Right renal cortex interstitium (tissue), 3 donors: ENCODE measurements at regions not wholly inside any gene's neighbourhood (a gene's known extent, or its start where the extent isn't known, plus 50 kb on each side); places are given as distances from the start of the nearest gene placed in this dataset.
"Not testable (repeated sequence)": the region's sequence is repeated elsewhere in the genome, so short reads cannot be mapped to it uniquely, and the experiment has no call there.

ENCODE experiments used
- DNase-seq, 3 donors: peaks; one replicate each; pipeline ENCODE4 v3.0.0-alpha.2; 2013; ENCODE audit warnings: low read depth in 3 of 3, low spot score in 2 of 3

DNA sequence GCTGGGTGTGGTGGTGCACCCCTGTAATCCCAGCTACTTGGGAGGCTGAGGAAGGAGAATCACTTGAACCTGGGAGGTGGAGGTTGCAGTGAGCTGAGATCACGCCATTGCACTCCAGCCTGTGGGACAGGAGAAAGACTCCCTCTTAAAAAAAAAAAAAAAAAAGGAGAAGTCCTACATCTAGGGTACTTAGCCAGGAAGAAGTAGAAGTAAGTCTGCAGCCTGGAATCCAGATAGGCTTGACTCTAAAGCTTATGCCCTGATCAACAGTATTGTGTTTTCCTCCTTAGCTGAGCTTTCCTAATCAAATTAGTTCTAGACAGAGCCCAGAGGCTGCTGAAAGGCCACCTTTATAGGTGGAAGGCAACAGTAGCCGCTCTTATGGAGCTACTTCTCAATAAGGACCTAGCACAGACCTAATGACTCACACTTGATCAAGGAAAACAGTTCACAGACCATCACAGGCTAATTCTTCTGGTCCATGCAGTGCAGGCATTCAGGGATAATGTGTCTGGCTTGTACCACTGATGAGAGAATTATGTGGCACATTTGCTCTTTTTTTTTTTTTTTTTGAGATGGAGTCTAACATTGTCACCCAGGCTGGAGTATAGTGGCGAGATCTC is 105.5 kb upstream of the KLF4 start:
- DNase-seq, result no peak

DNA sequence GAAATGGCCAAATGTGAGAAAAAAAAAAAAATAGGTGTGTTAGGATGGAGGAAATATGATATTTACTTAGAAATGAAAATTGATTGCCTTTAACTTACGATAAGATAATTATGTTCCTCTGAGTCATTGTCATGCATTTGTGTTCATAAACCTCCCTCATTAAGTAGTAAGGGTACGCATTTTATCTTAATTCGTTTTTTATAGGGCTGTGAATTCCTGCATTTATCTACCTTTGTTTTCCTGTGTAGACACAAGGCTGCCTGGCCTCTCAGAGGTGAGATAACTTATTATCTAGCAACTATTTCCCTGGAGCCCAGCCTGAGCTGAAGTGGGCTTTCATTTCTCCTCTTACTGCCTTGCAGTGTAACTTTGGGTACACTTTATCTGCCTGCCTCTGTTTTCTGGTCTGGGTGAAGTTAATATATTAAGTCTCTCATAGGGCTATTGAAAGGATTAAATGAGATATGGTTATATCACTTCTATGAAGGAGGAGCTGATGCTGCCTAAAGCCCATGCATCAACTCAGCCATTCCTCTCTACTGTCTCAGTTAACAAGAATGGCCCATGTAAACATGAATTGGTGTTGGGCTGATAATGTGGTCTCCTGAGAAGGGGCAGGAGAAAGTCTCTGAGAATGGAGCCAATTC is 103.8 kb upstream of the KLF4 start:
- DNase-seq, result no peak

DNA sequence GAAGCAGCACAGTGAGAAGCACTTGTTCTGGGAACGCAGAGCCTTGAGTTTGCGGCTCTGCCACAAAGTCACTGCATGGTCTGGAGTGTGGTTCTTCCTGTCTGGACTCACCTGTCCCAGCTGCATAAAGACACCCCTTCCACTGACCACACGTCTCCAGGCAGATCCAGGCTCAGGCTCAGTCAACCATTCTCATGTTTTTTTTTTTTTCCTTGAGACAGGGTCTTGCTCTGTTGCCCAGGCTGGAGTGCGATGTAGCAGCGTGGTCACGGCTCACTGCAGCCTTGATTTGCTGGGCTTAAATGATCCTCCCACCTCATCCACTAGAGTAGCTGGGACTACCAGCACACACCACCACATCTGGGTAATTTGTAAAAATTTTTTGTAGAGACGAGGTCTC is 102.9 kb upstream of the KLF4 start:
- DNase-seq, result no peak

DNA sequence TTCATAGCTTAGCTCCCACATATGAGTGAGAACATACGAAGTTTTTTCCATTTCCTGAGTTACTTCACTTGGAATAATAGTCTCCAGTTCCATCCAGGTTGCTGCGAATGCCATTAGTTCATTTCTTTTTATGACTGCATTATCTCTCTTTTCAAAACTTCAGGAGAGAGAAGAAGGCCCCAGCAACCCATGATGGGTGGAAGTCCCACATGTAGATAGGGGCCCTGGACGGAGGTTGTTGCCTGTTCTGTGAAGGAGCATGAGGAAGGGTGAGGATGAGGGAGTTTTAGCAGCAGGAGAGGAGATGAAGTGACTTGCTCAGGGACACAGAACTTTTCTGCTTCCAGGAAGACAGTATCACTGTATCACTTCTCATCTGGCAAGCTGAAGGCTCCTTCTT is 102.2 kb upstream of the KLF4 start:
- no peak for DNase-seq

DNA sequence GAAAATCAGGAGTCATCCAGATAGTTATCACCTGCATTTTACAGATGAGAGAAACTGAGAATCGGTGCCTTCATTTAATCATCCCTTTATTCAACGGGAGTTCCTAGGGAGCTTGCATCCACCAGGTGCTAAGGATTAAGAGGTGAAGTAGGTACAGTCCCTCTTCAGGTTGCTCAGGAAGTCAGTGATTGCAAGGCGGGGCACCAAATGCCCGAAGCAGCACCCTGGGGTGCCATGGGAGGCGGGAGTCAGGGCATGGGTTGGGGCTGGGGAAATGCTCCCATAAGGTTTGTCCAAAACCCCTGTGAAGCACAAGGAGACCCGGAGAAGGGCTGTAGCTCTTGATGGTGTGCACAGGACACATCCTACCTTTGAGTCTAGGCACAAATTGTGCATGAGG is 98.8 kb upstream of the KLF4 start:
- no peak for DNase-seq

DNA sequence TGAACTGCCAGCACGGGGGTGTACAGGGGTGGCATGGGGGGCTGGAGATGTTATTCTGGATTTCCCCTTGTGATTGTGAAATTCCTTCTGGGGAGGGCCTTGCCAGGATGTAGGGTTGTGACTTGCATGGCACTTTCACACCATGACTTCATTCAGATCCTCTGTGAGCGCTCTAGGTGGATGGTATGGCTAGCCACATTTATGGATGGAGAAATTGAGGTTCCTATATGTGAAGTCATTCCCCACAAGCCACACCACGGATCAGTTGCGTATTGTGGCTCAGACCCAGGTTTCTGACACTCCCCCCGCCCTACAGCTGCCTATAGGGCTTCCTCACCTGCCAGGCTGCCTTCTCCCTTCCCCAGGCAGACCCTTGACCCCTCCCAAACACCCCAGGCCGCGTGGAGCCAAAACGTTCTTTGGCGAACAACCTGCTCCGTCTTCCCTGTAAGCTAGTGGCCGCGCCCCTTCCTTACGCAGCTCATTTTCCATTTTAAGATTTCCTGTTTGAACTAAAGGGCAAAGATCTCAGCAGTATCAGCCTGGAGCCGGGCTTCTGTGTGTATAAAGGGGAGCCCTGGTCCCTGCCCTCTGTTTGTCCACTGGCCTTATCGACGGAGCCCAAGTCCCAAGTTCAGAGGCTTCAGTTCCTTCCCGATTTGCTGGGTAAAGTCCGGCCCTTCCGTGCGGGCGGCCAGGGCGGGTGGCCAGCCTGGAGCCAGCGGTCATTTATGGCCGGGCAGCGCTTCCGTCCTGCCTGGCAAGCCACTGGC is 97.8 kb upstream of the KLF4 start:
- DNase-seq, result no peak

DNA sequence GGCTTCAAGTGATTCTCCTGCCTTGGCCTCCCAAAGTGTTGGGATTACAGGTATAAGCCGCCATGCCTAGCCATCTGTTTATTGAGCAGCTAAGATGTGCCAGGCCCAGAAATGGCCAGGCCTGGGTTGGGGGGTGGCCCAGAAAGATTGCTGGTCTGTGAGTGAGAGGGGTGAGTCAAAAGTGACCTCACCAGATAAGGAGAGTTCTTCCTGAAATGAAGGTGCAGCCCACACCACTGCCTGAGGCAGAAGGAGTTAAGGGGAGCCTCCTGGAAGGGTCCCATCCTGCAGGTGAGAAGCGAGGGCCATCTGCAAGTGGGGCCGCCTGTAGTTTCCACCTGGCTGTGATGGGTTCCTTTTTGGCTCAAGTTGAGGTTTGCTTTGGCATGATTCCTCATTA is 96.9 kb upstream of the KLF4 start:
- no peak for DNase-seq

DNA sequence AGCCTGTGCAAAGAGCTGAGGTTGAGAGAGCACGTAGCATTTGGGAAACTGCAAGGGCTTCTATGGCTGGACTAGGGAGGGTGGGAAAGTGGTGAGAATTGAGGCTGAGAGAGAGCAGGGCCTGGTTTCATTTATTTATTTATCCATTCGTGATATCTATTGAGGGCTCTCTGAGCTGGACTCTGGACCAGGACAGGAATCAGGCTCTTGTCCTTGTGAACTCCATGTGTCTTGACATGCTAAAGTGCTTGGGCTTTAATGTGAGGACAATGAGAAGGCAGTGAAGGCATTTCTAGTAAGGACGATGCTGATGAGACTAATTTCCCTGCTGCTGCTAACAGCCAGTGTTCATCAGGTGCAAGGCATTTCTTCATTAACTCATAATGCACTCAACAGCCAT is 95.9 kb upstream of the KLF4 start:
- DNase-seq, result no peak

DNA sequence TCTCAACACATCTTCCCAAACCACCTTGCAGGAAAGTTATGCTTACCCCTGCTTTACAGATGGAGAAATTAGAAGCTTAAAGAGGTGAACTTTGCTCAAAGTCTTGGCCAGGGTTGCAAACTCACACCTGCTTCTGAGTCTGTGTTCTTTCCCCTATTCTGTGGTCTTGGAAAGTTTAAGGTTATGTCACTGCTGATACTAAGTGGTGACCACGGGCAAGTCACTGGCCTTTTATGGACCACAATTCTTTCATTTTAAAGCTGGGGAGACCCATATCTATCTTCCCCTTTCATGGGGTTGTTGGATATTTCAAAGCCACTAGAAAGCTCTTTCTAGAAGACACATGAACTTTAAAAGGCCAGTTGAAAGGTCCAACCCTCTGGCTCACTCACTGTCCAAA is 95.4 kb upstream of the KLF4 start:
- DNase-seq, result no peak

DNA sequence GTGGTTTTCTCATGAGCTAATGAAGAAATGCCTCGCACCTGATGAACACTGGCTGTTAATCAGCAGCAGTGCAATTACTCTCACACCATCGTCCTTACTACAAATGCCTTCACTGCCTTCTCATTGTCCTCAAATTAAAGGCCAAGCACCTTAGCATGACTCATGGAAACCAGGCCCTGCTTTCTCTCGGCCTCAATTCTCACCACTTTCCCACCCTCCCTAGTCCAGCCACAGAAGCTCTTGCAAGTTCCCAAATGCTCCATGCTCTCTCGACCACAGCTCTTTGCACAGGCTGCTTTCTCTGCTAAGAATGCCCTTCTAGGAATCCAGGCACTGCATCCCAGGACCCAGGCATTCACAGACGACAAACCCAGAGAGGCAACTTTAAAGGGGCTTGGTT is 94.6 kb upstream of the KLF4 start:
- no peak for DNase-seq

DNA sequence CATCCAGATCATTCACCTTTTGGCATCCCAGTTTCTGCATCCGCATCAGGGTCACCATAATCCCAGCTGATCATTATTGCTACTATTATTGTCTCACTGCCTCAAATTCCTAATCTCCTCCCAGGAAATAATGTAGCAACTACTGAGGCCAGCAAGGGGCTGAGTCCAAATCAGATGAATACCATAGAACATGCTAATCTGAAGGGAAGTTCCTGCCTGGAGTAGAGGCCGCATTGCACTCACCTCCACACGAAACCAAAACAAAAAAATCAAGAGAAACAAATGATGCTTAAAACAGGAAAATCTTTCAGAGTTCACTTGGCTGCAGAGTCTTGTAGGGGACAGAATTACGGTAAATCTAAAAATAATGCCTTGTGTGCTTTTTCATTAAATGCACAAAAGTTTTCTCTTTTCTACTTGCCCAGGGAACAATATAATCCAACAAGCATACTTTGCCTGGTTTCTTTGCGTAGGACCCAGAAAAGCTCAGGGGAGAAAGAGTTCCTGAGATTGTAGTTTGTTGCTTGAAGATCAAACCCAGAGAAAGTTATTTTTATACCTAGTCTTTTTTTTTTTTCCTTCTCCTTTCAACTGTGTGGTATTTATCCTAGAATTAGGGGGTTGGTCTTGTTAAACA is 87.7 kb upstream of the KLF4 start:
- DNase-seq, result no peak

DNA sequence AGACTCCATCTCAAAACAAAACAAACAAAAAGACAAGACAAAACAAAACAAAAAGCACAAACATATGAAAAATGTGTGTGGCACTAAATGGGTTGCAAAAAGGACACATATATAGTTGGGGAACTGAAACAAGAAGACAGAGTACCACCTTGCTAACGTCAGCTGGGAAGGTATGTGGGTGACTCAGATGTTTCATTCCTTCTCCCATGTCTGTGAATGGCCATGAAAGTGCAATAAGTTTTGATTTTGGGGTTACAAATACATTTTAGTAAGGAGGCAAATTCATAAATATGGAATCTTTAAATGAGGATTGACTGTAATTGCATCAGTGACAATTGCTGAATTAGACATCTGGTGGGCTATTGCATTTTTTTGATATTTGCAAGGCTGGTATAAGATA is 81.6 kb upstream of the KLF4 start:
- DNase-seq, result no peak

DNA sequence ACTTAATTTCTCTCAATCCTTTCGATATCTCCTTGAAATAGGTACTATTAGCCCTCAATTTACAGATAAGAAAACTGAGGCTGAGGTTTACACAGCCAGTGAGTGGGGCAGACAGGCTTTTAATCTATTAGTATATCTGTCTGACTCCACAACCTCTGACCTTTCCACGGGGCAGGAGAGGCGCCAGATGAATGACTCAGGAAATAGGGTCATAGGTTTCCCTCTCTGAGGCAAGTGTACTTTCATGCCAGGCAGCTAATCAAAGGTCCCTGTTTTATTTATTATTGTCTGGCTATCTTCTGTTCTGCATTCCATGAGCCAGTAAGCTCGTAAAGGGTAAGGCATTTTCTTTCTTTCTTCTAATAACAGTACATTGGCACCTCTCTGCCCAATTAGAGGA is 79.6 kb upstream of the KLF4 start:
- DNase-seq, result no peak

DNA sequence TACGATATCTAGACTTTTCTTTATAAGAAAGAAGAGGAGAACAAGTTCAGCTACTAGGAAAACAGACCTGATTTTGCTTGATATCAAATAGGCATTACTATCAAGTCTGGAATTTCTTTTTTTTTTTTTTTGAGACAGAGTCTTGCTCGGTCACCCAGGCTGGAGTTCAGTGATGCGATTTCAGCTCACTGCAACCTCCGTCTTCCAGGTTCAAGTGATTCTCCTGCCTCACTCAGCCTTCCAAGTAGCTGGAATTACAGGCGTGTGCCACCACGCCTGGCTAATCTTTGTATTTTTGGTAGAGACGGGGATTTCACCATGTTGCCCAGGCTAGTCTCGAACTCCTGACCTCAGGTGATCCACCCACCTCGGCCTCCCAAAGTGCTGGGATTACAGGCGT is 78.8 kb upstream of the KLF4 start:
- not testable (repeated sequence) for DNase-seq

DNA sequence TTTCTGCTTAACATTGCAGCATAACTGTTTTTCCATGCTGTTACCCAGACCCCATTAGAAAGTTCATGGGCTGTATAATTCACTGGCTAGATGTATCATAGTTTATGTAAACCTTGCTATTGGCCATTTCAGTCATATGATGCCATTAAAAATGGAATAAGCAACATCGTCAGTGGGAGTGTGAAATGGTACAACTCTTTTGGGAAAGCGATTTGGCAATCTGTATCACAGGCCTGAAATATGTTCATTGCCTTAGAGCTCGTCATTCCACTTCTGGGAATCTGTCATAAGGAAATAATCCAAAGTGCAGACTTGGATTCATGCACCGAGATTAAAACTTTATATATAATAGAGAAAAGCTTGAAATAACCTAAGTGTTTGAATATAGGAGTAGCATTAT is 77.9 kb upstream of the KLF4 start:
- no peak for DNase-seq

DNA sequence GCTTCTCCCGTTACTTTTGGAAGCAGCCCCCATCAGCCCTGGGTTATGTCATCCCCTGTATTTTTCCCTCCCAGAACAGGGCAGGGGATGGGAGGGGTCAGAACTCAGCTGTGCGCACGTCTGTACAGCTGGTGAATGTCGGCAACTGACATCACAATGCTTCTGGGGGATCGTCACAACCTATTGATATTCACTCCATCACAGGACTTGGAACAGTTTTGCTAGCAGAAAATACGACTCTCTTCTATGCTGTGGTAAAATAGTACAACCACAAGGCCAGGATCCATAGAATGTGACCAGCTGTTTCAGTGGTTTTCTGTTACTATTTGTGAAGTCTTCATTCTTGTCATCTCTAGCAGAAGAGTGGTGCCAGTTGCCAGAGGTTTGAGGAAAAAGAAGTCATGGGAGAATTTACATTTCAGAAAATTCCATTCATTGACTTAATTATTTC is 77.1 kb upstream of the KLF4 start:
- DNase-seq, result no peak

DNA sequence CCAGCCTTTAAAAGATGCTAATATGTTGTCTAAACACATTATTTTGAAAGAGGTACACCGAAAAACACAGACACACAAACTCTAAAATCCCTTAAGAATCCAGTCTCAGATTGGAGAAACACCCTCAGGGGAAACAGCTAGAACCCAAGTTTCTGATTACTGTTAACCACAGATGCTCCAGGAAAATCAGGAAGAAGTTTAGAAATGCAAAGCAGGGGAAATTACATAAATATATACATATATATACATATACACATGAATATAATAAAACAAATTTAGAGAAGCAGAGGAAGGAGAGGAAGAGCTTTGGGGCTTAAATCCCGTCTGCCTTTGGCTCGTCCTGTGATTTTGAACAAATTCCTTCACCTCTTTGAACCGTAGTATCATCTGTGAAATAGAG is 73.2 kb upstream of the KLF4 start:
- no peak for DNase-seq

DNA sequence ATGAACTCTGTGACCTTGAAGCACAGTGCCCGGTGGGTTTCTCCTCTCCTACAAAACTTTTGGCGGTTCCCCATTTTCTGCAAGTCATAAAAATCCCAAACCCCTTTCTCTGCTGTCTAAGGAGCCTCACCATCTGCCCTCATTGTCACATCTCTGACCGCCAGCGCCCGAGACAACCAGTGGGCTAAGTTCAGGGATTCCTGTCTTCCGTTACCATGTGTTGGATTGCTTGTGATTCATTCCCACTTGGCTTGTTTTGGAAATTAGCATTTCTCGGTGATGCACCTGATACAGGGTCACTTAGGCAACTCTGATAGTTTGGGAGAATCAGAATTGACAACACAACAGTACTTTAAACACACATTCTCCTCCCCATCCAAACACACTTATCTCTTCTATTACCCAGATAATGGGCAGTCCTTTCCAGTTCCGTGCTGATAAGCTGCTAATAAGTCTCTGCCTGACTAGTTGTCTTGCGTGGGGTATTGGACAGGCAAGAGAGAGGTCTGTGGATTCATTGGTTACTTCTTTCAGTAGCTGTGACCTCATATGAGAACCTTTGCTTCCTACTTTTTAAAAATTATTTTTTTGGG is 70.0 kb upstream of the KLF4 start:
- no peak for DNase-seq

DNA sequence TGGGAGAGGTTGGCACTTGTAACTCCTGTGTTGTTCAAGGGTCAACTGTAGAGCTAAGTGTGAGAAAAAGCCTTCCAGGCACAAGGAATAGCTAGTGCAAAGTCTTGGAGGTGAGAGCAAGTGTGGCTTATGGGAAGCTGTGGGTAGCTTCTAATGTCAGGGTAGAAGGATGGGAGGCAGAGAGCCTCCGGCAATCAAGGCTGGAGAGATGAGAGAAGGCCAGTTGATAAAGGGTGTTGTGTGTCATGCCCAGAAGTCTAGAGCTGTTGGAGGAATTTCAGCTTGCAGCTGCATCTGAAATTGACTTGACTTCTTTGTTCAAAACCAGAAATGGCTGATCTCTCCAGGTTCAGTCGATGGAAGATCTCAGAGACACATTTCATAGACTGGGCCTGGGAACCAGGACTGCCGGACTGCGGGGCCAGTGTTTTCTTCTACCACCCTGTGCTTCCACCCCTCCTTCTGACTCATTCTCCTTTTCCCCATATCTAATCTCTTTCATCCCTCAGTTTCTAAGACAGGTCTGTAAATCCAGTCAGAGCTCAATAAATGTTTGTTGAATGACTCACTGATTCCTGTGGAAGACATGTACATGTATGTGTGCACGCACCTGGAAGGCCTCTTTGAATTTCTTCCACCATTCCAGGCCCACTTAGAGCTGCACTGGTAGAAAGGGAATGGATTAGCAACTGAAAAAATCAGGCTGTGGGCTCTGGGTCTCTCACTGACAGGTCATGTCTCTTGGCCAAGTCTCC is 67.8 kb upstream of the KLF4 start:
- no peak for DNase-seq

DNA sequence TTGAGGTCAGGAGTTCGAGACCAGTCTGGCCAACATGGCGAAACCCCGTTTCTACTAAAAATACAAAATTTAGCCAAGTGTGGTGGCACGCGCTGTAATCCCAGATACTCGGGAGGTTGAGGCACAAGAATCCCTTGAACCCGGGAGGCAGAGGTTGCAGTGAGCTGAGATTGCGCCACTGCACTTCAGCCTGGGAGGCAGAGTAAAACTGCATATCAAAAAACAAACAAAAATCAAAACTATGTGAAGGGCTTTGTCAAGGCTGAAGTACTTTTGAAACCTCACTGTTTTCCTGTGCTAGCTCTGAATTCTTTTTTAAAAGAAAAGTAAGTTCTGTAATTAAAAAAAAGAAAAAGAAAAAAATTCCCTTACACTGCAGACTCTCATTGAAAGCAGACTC is 65.1 kb upstream of the KLF4 start:
- no peak for DNase-seq
